ENCODE measurements at regions not wholly inside any gene's neighbourhood (a gene's known extent, or its start where the extent isn't known, plus 50 kb on each side); places are given as distances from the start of the nearest gene placed in this dataset.

- no peaks in the 10 kb centered on the region for H3K4me1 ChIP-seq (ENCODE audit: insufficient read depth, insufficient read length)
- TF ChIP-seq YY1 (IDR thresholded peaks at IDR 0.05; ENCODE audit: insufficient read depth, insufficient read length) (no peak), SUZ12 (IDR thresholded peaks at IDR 0.05; ENCODE audit: extremely low read depth, insufficient read depth, insufficient read length) (no peak), ZNF274 (IDR thresholded peaks at IDR 0.05; ENCODE audit: low read depth, low read length) (no peak)
- no peaks in the 10 kb centered on the region for H3K36me3 ChIP-seq (ENCODE audit: insufficient read depth, insufficient read length, low read length)
- no peaks in the 10 kb centered on the region for H3K9me3 ChIP-seq (ENCODE audit: insufficient read depth, low read length)
- no peaks in the 10 kb centered on the region for H3K27me3 ChIP-seq (ENCODE audit: insufficient read depth, insufficient read length)
- H3K4me3 ChIP-seq (ENCODE audit: insufficient read length, low read depth) = no peak overlapping the region
- DNase-seq (ENCODE audit: low read depth, low spot score) = no peak
- H3K9ac ChIP-seq (ENCODE audit: insufficient read length, low read depth) = no peak overlapping the region
Observed at GRCh38 chr18:38565513-38565912, 999.9 kb upstream of the CELF4 start.

GRCh38 chr18:38563396-38563980 lies 997.9 kb upstream of the CELF4 start:
- H3K9me3 ChIP-seq (ENCODE audit: insufficient read depth, low read length) = no peaks in the 10 kb centered on the region
- H3K4me1 ChIP-seq (ENCODE audit: insufficient read depth, insufficient read length) = no peaks in the 10 kb centered on the region
- TF ChIP-seq ZNF274 (IDR thresholded peaks at IDR 0.05; ENCODE audit: low read depth, low read length) (no peak), SUZ12 (IDR thresholded peaks at IDR 0.05; ENCODE audit: extremely low read depth, insufficient read depth, insufficient read length) (no peak), YY1 (IDR thresholded peaks at IDR 0.05; ENCODE audit: insufficient read depth, insufficient read length) (no peak)
- H3K4me3 ChIP-seq (ENCODE audit: insufficient read length, low read depth) = no peak overlapping the region
- no peak for DNase-seq (ENCODE audit: low read depth, low spot score)
- H3K36me3 ChIP-seq (ENCODE audit: insufficient read depth, insufficient read length, low read length) = no peaks in the 10 kb centered on the region
- H3K9ac ChIP-seq (ENCODE audit: insufficient read length, low read depth) = no peak overlapping the region
- no peaks in the 10 kb centered on the region for H3K27me3 ChIP-seq (ENCODE audit: insufficient read depth, insufficient read length)

- no peak for TF ChIP-seq YY1 (IDR thresholded peaks at IDR 0.05; ENCODE audit: insufficient read depth, insufficient read length)
- no peak for TF ChIP-seq SUZ12 (IDR thresholded peaks at IDR 0.05; ENCODE audit: extremely low read depth, insufficient read depth, insufficient read length)
- TF ChIP-seq ZNF274 (IDR thresholded peaks at IDR 0.05; ENCODE audit: low read depth, low read length) = no peak
- no peak for DNase-seq (ENCODE audit: low read depth, low spot score)
- no peak overlapping the region for H3K9ac ChIP-seq (ENCODE audit: insufficient read length, low read depth)
- H3K27me3 ChIP-seq (ENCODE audit: insufficient read depth, insufficient read length) = no peaks in the 10 kb centered on the region
- H3K4me1 ChIP-seq (ENCODE audit: insufficient read depth, insufficient read length) = no peaks in the 10 kb centered on the region
- H3K4me3 ChIP-seq (ENCODE audit: insufficient read length, low read depth) = no peak overlapping the region
- H3K9me3 ChIP-seq (ENCODE audit: insufficient read depth, low read length) = no peaks in the 10 kb centered on the region
- no peaks in the 10 kb centered on the region for H3K36me3 ChIP-seq (ENCODE audit: insufficient read depth, insufficient read length, low read length)
Observed at GRCh38 chr18:38557006-38557405, 991.4 kb upstream of the CELF4 start.

- H3K9me3 ChIP-seq (ENCODE audit: insufficient read depth, low read length) = no peaks in the 10 kb centered on the region
- TF ChIP-seq ZNF274 (IDR thresholded peaks at IDR 0.05; ENCODE audit: low read depth, low read length) (no peak), SUZ12 (IDR thresholded peaks at IDR 0.05; ENCODE audit: extremely low read depth, insufficient read depth, insufficient read length) (no peak), YY1 (IDR thresholded peaks at IDR 0.05; ENCODE audit: insufficient read depth, insufficient read length) (no peak)
- peak; percentile 22 for DNase-seq (ENCODE audit: low read depth, low spot score)
- no peak overlapping the region for H3K4me3 ChIP-seq (ENCODE audit: insufficient read length, low read depth)
- H3K36me3 ChIP-seq (ENCODE audit: insufficient read depth, insufficient read length, low read length) = no peaks in the 10 kb centered on the region
- H3K9ac ChIP-seq (ENCODE audit: insufficient read length, low read depth) = no peak overlapping the region
- H3K27me3 ChIP-seq (ENCODE audit: insufficient read depth, insufficient read length) = no peaks in the 10 kb centered on the region
- no peaks in the 10 kb centered on the region for H3K4me1 ChIP-seq (ENCODE audit: insufficient read depth, insufficient read length)
Observed at GRCh38 chr18:38552732-38553321, 987.2 kb upstream of the CELF4 start.

GRCh38 chr18:38551881-38552280 lies 986.3 kb upstream of the CELF4 start:
- Histone ChIP-seq H3K9ac (ENCODE audit: insufficient read length, low read depth) (no peak overlapping the region), H3K4me1 (ENCODE audit: insufficient read depth, insufficient read length) (no peaks in the 10 kb centered on the region), H3K4me3 (ENCODE audit: insufficient read length, low read depth) (no peak overlapping the region), H3K27me3 (ENCODE audit: insufficient read depth, insufficient read length) (no peaks in the 10 kb centered on the region), H3K36me3 (ENCODE audit: insufficient read depth, insufficient read length, low read length) (no peaks in the 10 kb centered on the region), H3K9me3 (ENCODE audit: insufficient read depth, low read length) (no peaks in the 10 kb centered on the region)
- no peak for TF ChIP-seq ZNF274 (IDR thresholded peaks at IDR 0.05; ENCODE audit: low read depth, low read length)
- TF ChIP-seq SUZ12 (IDR thresholded peaks at IDR 0.05; ENCODE audit: extremely low read depth, insufficient read depth, insufficient read length) = no peak
- no peak for TF ChIP-seq YY1 (IDR thresholded peaks at IDR 0.05; ENCODE audit: insufficient read depth, insufficient read length)
- no peak for DNase-seq (ENCODE audit: low read depth, low spot score)

GRCh38 chr18:38545071-38545470 lies 979.5 kb upstream of the CELF4 start:
- no peaks in the 10 kb centered on the region for H3K4me1 ChIP-seq (ENCODE audit: insufficient read depth, insufficient read length)
- H3K27me3 ChIP-seq (ENCODE audit: insufficient read depth, insufficient read length) = no peaks in the 10 kb centered on the region
- TF ChIP-seq ZNF274 (IDR thresholded peaks at IDR 0.05; ENCODE audit: low read depth, low read length) (no peak), SUZ12 (IDR thresholded peaks at IDR 0.05; ENCODE audit: extremely low read depth, insufficient read depth, insufficient read length) (no peak), YY1 (IDR thresholded peaks at IDR 0.05; ENCODE audit: insufficient read depth, insufficient read length) (no peak)
- DNase-seq (ENCODE audit: low read depth, low spot score) = peak; percentile 8
- H3K4me3 ChIP-seq (ENCODE audit: insufficient read length, low read depth) = no peak overlapping the region
- no peak overlapping the region for H3K9ac ChIP-seq (ENCODE audit: insufficient read length, low read depth)
- no peaks in the 10 kb centered on the region for H3K9me3 ChIP-seq (ENCODE audit: insufficient read depth, low read length)
- H3K36me3 ChIP-seq (ENCODE audit: insufficient read depth, insufficient read length, low read length) = no peaks in the 10 kb centered on the region

GRCh38 chr18:38539856-38540255 lies 974.3 kb upstream of the CELF4 start:
- TF ChIP-seq SUZ12 (IDR thresholded peaks at IDR 0.05; ENCODE audit: extremely low read depth, insufficient read depth, insufficient read length) (no peak), ZNF274 (IDR thresholded peaks at IDR 0.05; ENCODE audit: low read depth, low read length) (no peak), YY1 (IDR thresholded peaks at IDR 0.05; ENCODE audit: insufficient read depth, insufficient read length) (no peak)
- no peak for DNase-seq (ENCODE audit: low read depth, low spot score)
- Histone ChIP-seq H3K9me3 (ENCODE audit: insufficient read depth, low read length) (no peaks in the 10 kb centered on the region), H3K9ac (ENCODE audit: insufficient read length, low read depth) (no peak overlapping the region), H3K4me1 (ENCODE audit: insufficient read depth, insufficient read length) (no peaks in the 10 kb centered on the region), H3K27me3 (ENCODE audit: insufficient read depth, insufficient read length) (no peaks in the 10 kb centered on the region), H3K4me3 (ENCODE audit: insufficient read length, low read depth) (no peak overlapping the region), H3K36me3 (ENCODE audit: insufficient read depth, insufficient read length, low read length) (no peaks in the 10 kb centered on the region)

Data from NT2/D1 (cell line).